GM12872 (cell line): ENCODE measurements at regions not wholly inside any gene's neighbourhood (a gene's known extent, or its start where the extent isn't known, plus 50 kb on each side); places are given as distances from the start of the nearest gene placed in this dataset.

Source experiments
- CTCF ChIP-seq: IDR thresholded peaks from 3 replicates; pipeline ENCODE4 v1.5.1; 2011; ENCODE audit warnings: low read depth, mild to moderate bottlenecking, low read length, moderate library complexity; ENCODE audit not compliant: insufficient read depth

DNA sequence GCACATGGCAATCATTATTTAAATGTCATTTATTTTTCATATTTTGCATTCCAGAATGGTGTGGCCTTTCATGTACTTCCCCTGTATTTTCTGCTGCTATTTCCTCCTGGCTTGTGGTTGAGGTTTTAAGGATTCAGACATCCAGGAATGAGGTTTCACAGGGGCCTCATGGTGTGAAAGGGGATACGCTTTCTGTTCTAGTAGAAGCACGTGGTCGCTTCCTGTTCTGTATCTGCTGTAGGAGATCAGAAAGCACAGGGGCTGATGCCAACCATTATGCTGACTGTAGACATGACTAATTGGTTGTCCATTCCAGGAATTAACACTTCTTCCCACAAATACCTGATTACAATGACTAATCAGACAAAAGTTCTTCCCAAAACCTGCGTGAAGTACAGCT lies 405.9 kb downstream of the SHISA9 start:
- no peak for TF ChIP-seq CTCF

- no peak for TF ChIP-seq CTCF
Measured at GRCh38 chr16:13307851-13308250, 406.5 kb downstream of the SHISA9 start.

DNA sequence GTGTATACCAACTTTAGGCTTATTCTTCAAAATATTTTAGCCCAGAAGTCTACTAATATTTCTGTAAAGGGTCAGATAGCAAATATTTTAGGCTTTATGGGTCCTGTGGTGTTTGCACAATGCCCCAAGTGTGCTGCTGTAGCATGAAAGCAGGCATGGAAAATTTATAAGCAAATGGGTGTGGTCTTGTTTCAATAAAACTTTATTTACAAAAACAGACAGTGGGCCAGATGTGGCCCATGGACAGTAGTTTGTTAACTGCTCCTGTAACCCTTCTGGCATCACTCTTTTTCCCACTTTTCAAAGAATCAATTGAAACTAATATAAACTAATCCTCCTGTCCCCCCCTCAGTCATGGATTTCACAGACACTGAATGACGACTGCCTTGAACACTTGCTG lies 410.7 kb downstream of the SHISA9 start:
- TF ChIP-seq CTCF, result no peak

DNA sequence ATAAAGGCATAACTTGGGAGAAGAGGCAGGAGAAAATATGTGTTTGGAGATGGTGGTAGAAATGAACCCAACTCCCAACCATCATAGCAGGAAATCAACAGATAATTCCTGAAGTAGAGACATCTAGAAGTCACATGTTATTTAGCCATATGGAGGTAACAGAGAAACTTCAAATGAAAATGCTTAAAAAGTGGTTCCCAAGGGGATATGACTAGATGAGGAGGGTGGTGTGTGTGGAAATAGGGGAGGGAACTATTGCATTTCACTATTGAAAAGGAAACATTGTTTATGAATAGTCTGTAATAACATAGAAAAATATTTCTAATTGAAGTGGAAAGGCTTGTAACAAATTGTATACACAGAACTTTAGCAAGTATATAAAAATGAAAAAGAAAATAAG lies 412.0 kb downstream of the SHISA9 start:
- no peak for TF ChIP-seq CTCF

DNA sequence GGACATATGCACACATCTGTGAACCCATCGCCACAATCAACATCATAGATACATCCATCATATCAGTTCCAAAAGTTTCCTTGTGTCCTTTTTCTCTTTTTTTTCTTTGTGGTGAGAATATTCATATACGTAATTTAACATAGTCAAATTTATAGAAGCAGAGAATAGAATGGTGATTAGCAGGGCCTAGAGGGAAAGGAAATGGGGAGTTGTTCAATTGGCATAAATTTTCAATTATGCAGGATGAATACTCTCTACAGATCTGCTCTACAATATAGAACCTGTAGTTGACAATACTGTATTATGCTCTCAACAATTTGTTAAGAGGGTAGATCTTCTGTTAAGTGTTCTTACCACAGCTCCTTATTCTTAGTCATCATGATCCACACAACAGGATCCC lies 413.2 kb downstream of the SHISA9 start:
- no peak for TF ChIP-seq CTCF

GRCh38 chr16:13315642-13316427 lies 414.4 kb downstream of the SHISA9 start:
- TF ChIP-seq CTCF, result no peak

DNA sequence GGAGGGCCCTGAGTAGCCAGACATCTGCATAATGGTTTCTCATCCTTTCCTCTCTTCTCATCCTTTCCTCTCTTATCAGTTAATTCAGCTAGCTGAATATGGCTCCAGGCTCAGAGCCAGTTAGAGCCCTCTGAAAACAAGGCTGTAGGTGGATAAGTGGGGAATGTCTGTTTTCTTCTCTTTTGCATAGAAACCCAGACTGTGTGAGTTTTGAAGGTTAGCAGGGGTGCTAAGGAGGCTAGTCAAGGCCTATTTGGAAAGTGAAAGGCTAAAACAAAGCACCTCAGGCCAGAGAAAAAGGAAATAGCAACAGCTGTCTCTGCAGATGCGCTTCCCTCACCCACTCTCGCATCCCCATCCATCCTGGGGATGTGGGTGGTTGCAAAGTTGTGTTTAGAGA lies 420.9 kb downstream of the SHISA9 start:
- TF ChIP-seq CTCF, result no peak
